Natural killer cell (primary cell): ENCODE measurements at regions not wholly inside any gene's neighbourhood (a gene's known extent, or its start where the extent isn't known, plus 50 kb on each side); places are given as distances from the start of the nearest gene placed in this dataset.

Experiments
- ATAC-seq, 3 donors: fragments of 150-1000 bp in 2 of 3; fragments of 200-7000 bp in 1 of 3; cut with Tn5 transposase; 1 replicate in 1 of 3; 2 replicates in 2 of 3; pipeline ENCODE4 v1.10.0; 2021; ENCODE audit warnings: mild to moderate bottlenecking in 2 of 3, moderate library complexity in 2 of 3
- DNase-seq, 2 donors: peaks; one replicate each; pipeline versions ENCODE4 v3.0.0 to v3.0.0-alpha.2; 2013 to 2021; ENCODE audit warnings: mixed read lengths in 1 of 2
- H3K27ac ChIP-seq: one replicate; pipeline ENCODE4 v1.5.1; 2013; ENCODE audit warnings: mild to moderate bottlenecking, low read length
- H3K27me3 ChIP-seq: one replicate; pipeline ENCODE4 v1.6.1; 2013; ENCODE audit warnings: low read length; ENCODE audit not compliant: control insufficient read depth, insufficient read depth
- H3K36me3 ChIP-seq: one replicate; pipeline ENCODE4 v1.6.1; 2013; ENCODE audit warnings: low read length; ENCODE audit not compliant: control insufficient read depth, insufficient read depth
- H3K4me1 ChIP-seq: one replicate; pipeline ENCODE4 v1.6.1; 2013; ENCODE audit warnings: low read length; ENCODE audit not compliant: control insufficient read depth, insufficient read depth
- H3K4me3 ChIP-seq: one replicate; pipeline ENCODE4 v1.5.1; 2013; ENCODE audit warnings: low read length
- H3K9me3 ChIP-seq: one replicate; pipeline ENCODE4 v1.6.1; 2013; ENCODE audit warnings: low read length; ENCODE audit not compliant: control insufficient read depth, insufficient read depth
- H3K27ac Mint-ChIP-seq, 2 donors: one replicate each; pipeline ENCODE4 v1.8.0; 2022; ENCODE audit warnings: mild to moderate bottlenecking in 2 of 2, mixed read lengths in 2 of 2, moderate library complexity in 1 of 2
- H3K27me3 Mint-ChIP-seq, 2 donors: one replicate each; pipeline ENCODE4 v1.8.0; 2022; ENCODE audit warnings: low read depth in 2 of 2, mixed read lengths in 2 of 2
- H3K36me3 Mint-ChIP-seq: one replicate; pipeline ENCODE4 v1.8.0; 2022; ENCODE audit warnings: mixed read lengths
- H3K4me1 Mint-ChIP-seq, 2 donors: one replicate each; pipeline ENCODE4 v1.8.0; 2022; ENCODE audit warnings: mixed read lengths in 2 of 2
- H3K4me3 Mint-ChIP-seq: one replicate; pipeline ENCODE4 v1.8.0; 2022; ENCODE audit warnings: mild to moderate bottlenecking, moderate library complexity, mixed read lengths
- H3K9me3 Mint-ChIP-seq, 2 donors: one replicate each; pipeline ENCODE4 v1.8.0; 2022; ENCODE audit warnings: mixed read lengths in 2 of 2
- WGBS: methylation state at CpG from one replicate; pipeline ENCODE4 v1.1.7; 2013; ENCODE audit warnings: missing lambda C conversion rate; ENCODE audit not compliant: insufficient coverage; 5-methylcytosine and 5-hydroxymethylcytosine counted together
- intact Hi-C: fragments of 100-400 bp; cut with micrococcal nuclease; formaldehyde crosslinking; loops from one replicate; pipeline ENCODE4 v1.14.2; 2022
- TF ChIP-seq, protein P1 (sequence below): fragments of 200-600 bp; IDR thresholded peaks from one replicate; pipeline ENCODE4 v1.8.0; 2022; ENCODE audit warnings: antibody characterized with exemption

DNA sequence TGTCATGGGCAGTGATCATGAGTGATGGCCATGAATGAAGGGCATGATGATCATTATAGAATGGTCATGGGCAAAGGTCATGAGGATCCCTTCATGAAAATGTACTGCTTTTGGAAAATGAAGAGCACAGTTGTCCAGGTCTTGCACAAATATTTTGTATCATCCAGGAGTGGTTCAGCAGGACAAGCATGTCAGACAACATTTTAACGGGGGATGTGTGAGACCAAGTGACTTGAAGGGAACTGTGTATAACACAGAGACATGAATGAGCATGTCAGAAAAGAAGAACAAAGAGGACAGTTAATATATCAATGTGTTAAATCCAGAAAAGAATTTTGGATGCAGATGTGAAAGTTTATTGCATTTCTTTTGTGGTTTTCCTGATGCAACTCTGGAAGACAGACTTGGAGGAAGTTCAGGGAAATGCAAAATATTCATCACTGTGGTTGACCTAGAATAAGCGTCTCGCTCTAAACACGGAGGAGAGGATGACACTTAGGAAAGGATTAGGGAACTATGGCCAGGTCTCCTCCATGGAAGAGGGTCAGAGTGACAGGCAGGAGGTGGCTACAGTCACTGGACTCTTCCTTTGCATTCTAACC is 116.1 kb upstream of the IRX4 start:
- Histone ChIP-seq H3K27me3 (no peaks in the 10 kb centered on the region), H3K27ac (no peak overlapping the region), H3K36me3 (no peaks in the 10 kb centered on the region), H3K4me3 (no peak overlapping the region), H3K9me3 (no peaks in the 10 kb centered on the region), H3K4me1 (no peaks in the 10 kb centered on the region)
- 92% methylated on average over 4 of the region's 4 CpGs for WGBS
- H3K27ac Mint-ChIP-seq, result no peak overlapping the region
- no peaks in the 10 kb centered on the region for H3K36me3 Mint-ChIP-seq
- DNase-seq (no peak), ATAC-seq (no peak)
- H3K4me1 Mint-ChIP-seq, result no peaks in the 10 kb centered on the region
- intact Hi-C loops, result no loop called here
- H3K27me3 Mint-ChIP-seq, result peaks cover 5 to 9% of the 10 kb centered on the region in 2 donors
- peaks cover 4 to 16% of the 10 kb centered on the region in 2 donors for H3K9me3 Mint-ChIP-seq
- TF ChIP-seq, protein P1, sequence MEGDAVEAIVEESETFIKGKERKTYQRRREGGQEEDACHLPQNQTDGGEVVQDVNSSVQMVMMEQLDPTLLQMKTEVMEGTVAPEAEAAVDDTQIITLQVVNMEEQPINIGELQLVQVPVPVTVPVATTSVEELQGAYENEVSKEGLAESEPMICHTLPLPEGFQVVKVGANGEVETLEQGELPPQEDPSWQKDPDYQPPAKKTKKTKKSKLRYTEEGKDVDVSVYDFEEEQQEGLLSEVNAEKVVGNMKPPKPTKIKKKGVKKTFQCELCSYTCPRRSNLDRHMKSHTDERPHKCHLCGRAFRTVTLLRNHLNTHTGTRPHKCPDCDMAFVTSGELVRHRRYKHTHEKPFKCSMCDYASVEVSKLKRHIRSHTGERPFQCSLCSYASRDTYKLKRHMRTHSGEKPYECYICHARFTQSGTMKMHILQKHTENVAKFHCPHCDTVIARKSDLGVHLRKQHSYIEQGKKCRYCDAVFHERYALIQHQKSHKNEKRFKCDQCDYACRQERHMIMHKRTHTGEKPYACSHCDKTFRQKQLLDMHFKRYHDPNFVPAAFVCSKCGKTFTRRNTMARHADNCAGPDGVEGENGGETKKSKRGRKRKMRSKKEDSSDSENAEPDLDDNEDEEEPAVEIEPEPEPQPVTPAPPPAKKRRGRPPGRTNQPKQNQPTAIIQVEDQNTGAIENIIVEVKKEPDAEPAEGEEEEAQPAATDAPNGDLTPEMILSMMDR, result no peak
- no peak overlapping the region for H3K4me3 Mint-ChIP-seq

DNA sequence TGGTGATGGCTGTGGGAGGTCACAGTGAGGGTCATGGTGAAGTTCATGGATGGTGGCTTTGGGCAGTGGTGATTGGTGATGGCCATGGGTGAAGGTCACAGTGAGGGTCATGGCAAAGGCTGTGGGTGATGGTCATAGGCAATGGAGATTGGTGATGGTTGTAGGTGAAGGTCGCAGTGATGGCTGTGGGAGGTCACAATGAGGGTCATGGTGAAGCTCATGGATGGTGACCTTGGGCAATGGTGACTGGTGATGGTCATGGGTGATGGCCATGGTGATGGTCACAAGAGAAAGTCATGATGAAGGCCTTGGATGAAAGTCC is 115.6 kb upstream of the IRX4 start:
- Mint-ChIP-seq H3K4me1 (no peaks in the 10 kb centered on the region), H3K4me3 (no peak overlapping the region), H3K36me3 (no peaks in the 10 kb centered on the region), H3K27ac (no peak overlapping the region), H3K27me3 (peaks cover 9% of the 10 kb centered on the region in 2 donors), H3K9me3 (peaks cover 4 to 16% of the 10 kb centered on the region in 2 donors)
- no peaks in the 10 kb centered on the region for H3K27me3 ChIP-seq
- ATAC-seq (no peak), DNase-seq (no peak)
- no peaks in the 10 kb centered on the region for H3K4me1 ChIP-seq
- H3K27ac ChIP-seq, result no peak overlapping the region
- H3K9me3 ChIP-seq, result no peaks in the 10 kb centered on the region
- intact Hi-C loops, result no loop called here
- WGBS, result 76% methylated on average over 1 of the region's 1 CpG
- no peak overlapping the region for H3K4me3 ChIP-seq
- TF ChIP-seq, protein P1, result no peak
- no peaks in the 10 kb centered on the region for H3K36me3 ChIP-seq

DNA sequence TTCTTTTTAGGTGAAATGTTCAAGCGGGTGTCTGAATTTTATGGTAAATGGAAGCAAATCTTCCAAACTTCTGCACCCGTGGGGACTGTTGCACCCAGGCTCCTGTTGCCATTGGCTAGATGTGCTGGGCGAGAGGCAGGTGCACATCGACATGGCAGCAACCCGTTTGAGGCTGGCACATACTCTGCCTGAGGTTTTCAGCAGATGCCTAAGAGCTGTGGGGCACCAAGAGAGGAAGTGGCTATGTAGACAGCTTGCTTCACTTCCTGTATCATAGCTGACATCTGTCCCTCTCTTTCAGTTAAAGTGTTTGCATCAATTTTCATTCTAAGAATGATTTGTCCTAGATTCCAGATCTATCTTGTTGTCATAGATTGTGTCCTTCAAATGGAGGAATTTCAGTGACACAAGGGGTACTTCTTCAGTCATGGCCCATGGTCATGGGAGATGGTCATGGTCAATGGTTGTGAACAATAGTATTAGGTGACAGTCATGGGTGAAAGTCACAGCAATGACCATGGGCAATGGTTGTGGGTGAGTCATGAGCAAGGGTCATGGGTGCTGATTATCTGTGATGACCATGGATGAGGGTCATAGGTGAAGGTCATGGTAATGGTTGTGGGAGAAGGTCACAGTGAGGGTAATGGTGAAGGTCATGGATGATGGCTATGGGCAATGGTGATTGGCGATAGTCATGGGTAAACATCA is 115.1 kb upstream of the IRX4 start:
- TF ChIP-seq, protein P1, result no peak
- Mint-ChIP-seq H3K4me3 (no peak overlapping the region), H3K36me3 (no peaks in the 10 kb centered on the region), H3K4me1 (no peaks in the 10 kb centered on the region), H3K27ac (no peak overlapping the region), H3K9me3 (peaks cover 4 to 16% of the 10 kb centered on the region in 2 donors), H3K27me3 (peaks cover 9% of the 10 kb centered on the region in 2 donors)
- no peaks in the 10 kb centered on the region for H3K9me3 ChIP-seq
- DNase-seq (no peak), ATAC-seq (no peak)
- H3K36me3 ChIP-seq, result no peaks in the 10 kb centered on the region
- H3K4me1 ChIP-seq, result no peaks in the 10 kb centered on the region
- intact Hi-C loops, result no loop called here
- no peak overlapping the region for H3K4me3 ChIP-seq
- no peak overlapping the region for H3K27ac ChIP-seq
- WGBS, result 75% methylated on average over 6 of the region's 6 CpGs
- no peaks in the 10 kb centered on the region for H3K27me3 ChIP-seq

DNA sequence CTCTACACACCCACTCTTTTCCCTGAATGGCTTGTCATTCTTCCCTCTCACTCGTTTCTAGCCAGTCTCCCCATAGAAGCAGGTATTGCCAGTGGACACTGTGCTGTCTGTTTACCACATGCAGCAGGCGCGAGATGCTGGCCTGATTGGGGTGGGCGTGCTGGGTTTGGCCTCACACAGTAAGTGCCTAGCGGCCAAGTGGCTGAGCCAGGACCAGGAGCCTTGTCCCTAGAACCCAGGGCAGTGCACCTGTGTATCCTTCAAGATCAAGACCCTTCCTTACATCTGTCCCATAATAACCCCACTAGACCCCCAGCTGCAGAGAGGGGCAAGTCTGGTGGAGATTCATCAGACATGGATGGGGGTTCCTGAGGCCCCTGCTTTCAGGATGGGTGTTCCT is 112.8 kb upstream of the IRX4 start:
- Histone ChIP-seq H3K4me3 (no peak overlapping the region), H3K36me3 (no peaks in the 10 kb centered on the region), H3K27ac (no peak overlapping the region), H3K4me1 (no peaks in the 10 kb centered on the region), H3K9me3 (no peaks in the 10 kb centered on the region), H3K27me3 (no peaks in the 10 kb centered on the region)
- WGBS, result 75% methylated on average over 5 of the region's 5 CpGs
- intact Hi-C loops, result no loop called here
- no peaks in the 10 kb centered on the region for H3K36me3 Mint-ChIP-seq
- H3K4me3 Mint-ChIP-seq, result no peak overlapping the region
- peaks cover 14 to 15% of the 10 kb centered on the region in 2 donors for H3K27me3 Mint-ChIP-seq
- TF ChIP-seq, protein P1, result no peak
- ATAC-seq, result no peak
- H3K9me3 Mint-ChIP-seq, result peaks cover 6 to 17% of the 10 kb centered on the region in 2 donors
- H3K4me1 Mint-ChIP-seq, result no peaks in the 10 kb centered on the region
- no peak overlapping the region for H3K27ac Mint-ChIP-seq
- no peak for DNase-seq
